Spleen (tissue), 11 donors: ENCODE measurements at regions not wholly inside any gene's neighbourhood (a gene's known extent, or its start where the extent isn't known, plus 50 kb on each side); places are given as distances from the start of the nearest gene placed in this dataset.

ENCODE experiments used
- DNase-seq: peaks from one replicate; pipeline ENCODE4 v3.0.0-alpha.2; 2020
- H3K27ac ChIP-seq, 8 donors: fragments of 200-600 bp; sonication (generic) in 7 of 8; 1 replicate in 4 of 8; 2 replicates in 4 of 8; pipeline versions ENCODE4 v1.5.0 to v1.8.0; 2016 to 2021; ENCODE audit warnings: inconsistent platforms in 4 of 8, mild to moderate bottlenecking in 4 of 8, moderate library complexity in 1 of 8
- H3K27me3 ChIP-seq, 7 donors: fragments of 200-600 bp; sonication (generic) in 6 of 7; replicated peaks in 1 of 7; 1 replicate in 4 of 7; 2 replicates in 3 of 7; pipeline versions ENCODE4 v1.5.0 to v1.8.0; 2016 to 2021; ENCODE audit warnings: inconsistent platforms in 3 of 7, mild to moderate bottlenecking in 1 of 7
- H3K36me3 ChIP-seq, 6 donors: fragments of 200-600 bp; sonication (generic) in 5 of 6; 1 replicate in 4 of 6; 2 replicates in 2 of 6; pipeline versions ENCODE4 v1.5.0 to v1.8.0; 2016 to 2021; ENCODE audit warnings: inconsistent platforms in 2 of 6
- H3K4me1 ChIP-seq, 6 donors: fragments of 200-600 bp; sonication (generic) in 5 of 6; 1 replicate in 3 of 6; 2 replicates in 3 of 6; pipeline versions ENCODE4 v1.5.0 to v1.8.0; 2016 to 2021; ENCODE audit warnings: inconsistent platforms in 3 of 6
- H3K4me3 ChIP-seq, 8 donors: fragments of 200-600 bp; sonication (generic) in 7 of 8; 1 replicate in 4 of 8; 2 replicates in 4 of 8; pipeline versions ENCODE4 v1.5.0 to v1.8.0; 2016 to 2021; ENCODE audit warnings: inconsistent platforms in 4 of 8, mild to moderate bottlenecking in 4 of 8, moderate library complexity in 2 of 8
- H3K9me3 ChIP-seq, 8 donors: fragments of 200-600 bp; sonication (generic) in 7 of 8; 1 replicate in 4 of 8; 2 replicates in 4 of 8; pipeline versions ENCODE4 v1.5.0 to v1.8.0; 2016 to 2021; ENCODE audit warnings: inconsistent platforms in 4 of 8
- CTCF ChIP-seq, 11 experiments: fragments of 200-600 bp in 7 of 11; fragments of 450-650 bp in 4 of 11; sonication (generic) in 4 of 11; IDR thresholded peaks in 8 of 11; conservative IDR thresholded peaks in 3 of 11; 1 replicate in 7 of 11; 2 replicates in 4 of 11; pipeline versions ENCODE4 v1.4.0 to v1.8.0; 2016 to 2021; ENCODE audit warnings: antibody characterized with exemption in 11 of 11, inconsistent platforms in 4 of 11, mild to moderate bottlenecking in 1 of 11
- POLR2A ChIP-seq, 3 donors: fragments of 450-650 bp; IDR thresholded peaks; one replicate each; pipeline ENCODE4 v1.5.1; 2017; ENCODE audit warnings: antibody characterized with exemption in 3 of 3, mild to moderate bottlenecking in 1 of 3
- POLR2AphosphoS5 ChIP-seq, 3 donors: sonication (generic); formaldehyde crosslinking; IDR thresholded peaks; one replicate each; pipeline ENCODE4 v1.5.1; 2017; ENCODE audit warnings: antibody characterized with exemption in 3 of 3
- WGBS, 5 donors: extraction: QIAGEN DNeasy Blood & Tissue Kit in 3 of 5; methylation state at CpG; one replicate each; pipeline versions ENCODE4 v1.1.5 to v1.1.7; 2013 to 2018; 5-methylcytosine and 5-hydroxymethylcytosine counted together
- intact Hi-C: fragments of 100-400 bp; cut with DNase I; formaldehyde crosslinking; loops from one replicate; pipeline ENCODE4 v1.15.0; 2023; ENCODE audit warnings: low total_unique reads
- donor health status: healthy with polysubstance abuse.
- donor health status: DM: no; HTN: no; CAD: no; lungs with moderate emphysema.
- donor health status: DM: no; HTN: no; CAD: no.
- donor health status: Bipolar disorder and iron deficiency.
- donor health status: healthy.
- donor health status: DM: no; HTN: no; CAD: no.
- donor health status: DM: yes; HTN: yes; CAD: no.

GRCh38 chr6:104396077-104396476 lies 463.6 kb downstream of the HACE1 start:
- 18 to 25% (median 18%) methylated on average over 3 of the region's 3 CpGs for WGBS, 5 donors
- Histone ChIP-seq H3K36me3 (no peaks in the 10 kb centered on the region), H3K27ac (no peak overlapping the region), H3K9me3 (no peaks in the 10 kb centered on the region), H3K4me3 (no peak overlapping the region), H3K4me1 (no peaks in the 10 kb centered on the region), H3K27me3 (no peaks in the 10 kb centered on the region)
- no peak for TF ChIP-seq POLR2A (IDR thresholded peaks at IDR 0.05)
- TF ChIP-seq CTCF (IDR thresholded peaks at IDR 0.05 in 8 of 11, conservative IDR thresholded peaks at IDR 0.05 in 3 of 11), result no peak
- no peak for TF ChIP-seq POLR2AphosphoS5 (IDR thresholded peaks at IDR 0.05)
- intact Hi-C loops, result no loop called here
- no peak for DNase-seq

DNA sequence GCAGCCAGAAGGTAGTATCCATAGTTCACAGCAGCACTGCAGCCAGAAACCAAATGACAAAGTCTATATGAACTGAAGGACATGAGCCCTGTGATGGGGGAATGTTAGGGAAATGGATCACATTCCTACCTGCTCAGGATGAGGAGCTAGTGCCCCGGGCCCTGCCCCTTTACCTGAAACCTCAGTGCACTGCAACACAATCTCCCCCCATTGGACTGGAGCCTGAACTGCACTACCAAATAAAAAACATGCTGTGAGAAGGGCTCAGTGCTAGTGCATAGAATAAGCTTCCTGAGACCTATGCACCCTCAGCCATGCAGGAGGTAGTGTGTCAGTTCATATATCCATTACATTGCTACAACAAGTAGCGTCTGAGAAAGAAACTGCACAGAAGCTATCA lies 477.8 kb downstream of the HACE1 start:
- H3K4me1 ChIP-seq, result no peaks in the 10 kb centered on the region
- no peak for DNase-seq
- intact Hi-C loops, result no loop called here
- H3K4me3 ChIP-seq, result no peak overlapping the region
- TF ChIP-seq POLR2AphosphoS5 (IDR thresholded peaks at IDR 0.05) (no peak), POLR2A (IDR thresholded peaks at IDR 0.05) (no peak), CTCF (IDR thresholded peaks at IDR 0.05 in 8 of 11, conservative IDR thresholded peaks at IDR 0.05 in 3 of 11) (no peak)
- WGBS, 5 donors, result 80 to 93% (median 89%) methylated on average over 2 of the region's 2 CpGs
- H3K27me3 ChIP-seq, result no peaks in the 10 kb centered on the region
- H3K27ac ChIP-seq, result no peak overlapping the region
- no peaks in the 10 kb centered on the region for H3K36me3 ChIP-seq
- H3K9me3 ChIP-seq, result peaks cover 0 to 12% (median 0%) of the 10 kb centered on the region in 8 donors

DNA sequence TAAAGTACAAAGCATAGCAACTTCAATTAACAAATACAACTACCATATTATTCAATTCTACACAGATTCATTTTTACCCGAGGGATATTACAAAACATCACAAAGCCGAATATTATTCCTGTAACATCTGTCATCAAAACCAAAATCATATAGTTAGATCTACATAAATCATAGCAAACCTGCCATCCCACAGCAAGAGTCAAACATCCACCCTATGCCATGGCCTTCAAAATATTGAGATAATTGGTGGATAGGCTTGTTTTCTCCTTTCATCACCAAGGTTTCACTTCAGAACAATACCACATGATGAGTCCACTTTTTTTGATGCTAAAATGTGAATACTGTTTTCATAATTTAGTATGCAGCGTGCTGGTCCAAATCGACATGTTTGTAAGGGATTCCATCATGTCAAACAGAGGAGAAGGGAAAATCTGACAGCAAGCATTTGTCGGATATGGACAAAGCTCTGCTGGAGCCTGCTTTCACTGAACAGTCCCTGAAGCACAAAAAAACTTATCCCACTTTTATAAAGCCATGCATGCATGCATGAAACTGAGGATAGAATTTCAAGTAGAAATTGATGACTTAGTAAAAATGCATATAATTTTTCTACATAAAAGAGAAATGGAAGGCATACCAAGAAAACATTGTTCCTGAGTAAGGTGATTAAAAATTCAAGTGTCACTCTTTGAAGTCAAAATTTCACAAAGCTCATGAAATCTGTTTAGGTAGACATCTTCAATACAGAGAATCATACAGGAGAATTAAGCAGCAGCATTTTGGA lies 494.1 kb downstream of the HACE1 start:
- no peaks in the 10 kb centered on the region for H3K27me3 ChIP-seq
- no peaks in the 10 kb centered on the region for H3K36me3 ChIP-seq
- H3K27ac ChIP-seq, result no peak overlapping the region
- no peaks in the 10 kb centered on the region for H3K9me3 ChIP-seq
- intact Hi-C loops, result no loop called here
- DNase-seq, result no peak
- H3K4me3 ChIP-seq, result no peak overlapping the region
- 83 to 92% (median 88%) methylated on average over 5 of the region's 5 CpGs for WGBS, 5 donors
- TF ChIP-seq CTCF (IDR thresholded peaks at IDR 0.05 in 8 of 11, conservative IDR thresholded peaks at IDR 0.05 in 3 of 11) (no peak), POLR2AphosphoS5 (IDR thresholded peaks at IDR 0.05) (no peak)
- no peaks in the 10 kb centered on the region for H3K4me1 ChIP-seq

- WGBS, 5 donors, result 88 to 95% (median 91%) methylated on average over 3 of the region's 3 CpGs
- TF ChIP-seq CTCF (IDR thresholded peaks at IDR 0.05 in 8 of 11, conservative IDR thresholded peaks at IDR 0.05 in 3 of 11) (no peak), POLR2AphosphoS5 (IDR thresholded peaks at IDR 0.05) (no peak), POLR2A (IDR thresholded peaks at IDR 0.05) (no peak)
Measured at GRCh38 chr6:104357928-104358327, 501.8 kb downstream of the HACE1 start.

More at GRCh38 chr6:104357928-104358327, 501.8 kb downstream of the HACE1 start:
- Histone ChIP-seq H3K27ac (no peak overlapping the region), H3K27me3 (no peaks in the 10 kb centered on the region), H3K4me1 (no peaks in the 10 kb centered on the region), H3K9me3 (peaks cover 0 to 12% (median 7%) of the 10 kb centered on the region in 8 donors), H3K36me3 (no peaks in the 10 kb centered on the region), H3K4me3 (no peak overlapping the region)
- intact Hi-C loops, result no loop called here
- DNase-seq, result no peak
